ENCODE measurements at regions not wholly inside any gene's neighbourhood (a gene's known extent, or its start where the extent isn't known, plus 50 kb on each side); places are given as distances from the start of the nearest gene placed in this dataset.

DNA sequence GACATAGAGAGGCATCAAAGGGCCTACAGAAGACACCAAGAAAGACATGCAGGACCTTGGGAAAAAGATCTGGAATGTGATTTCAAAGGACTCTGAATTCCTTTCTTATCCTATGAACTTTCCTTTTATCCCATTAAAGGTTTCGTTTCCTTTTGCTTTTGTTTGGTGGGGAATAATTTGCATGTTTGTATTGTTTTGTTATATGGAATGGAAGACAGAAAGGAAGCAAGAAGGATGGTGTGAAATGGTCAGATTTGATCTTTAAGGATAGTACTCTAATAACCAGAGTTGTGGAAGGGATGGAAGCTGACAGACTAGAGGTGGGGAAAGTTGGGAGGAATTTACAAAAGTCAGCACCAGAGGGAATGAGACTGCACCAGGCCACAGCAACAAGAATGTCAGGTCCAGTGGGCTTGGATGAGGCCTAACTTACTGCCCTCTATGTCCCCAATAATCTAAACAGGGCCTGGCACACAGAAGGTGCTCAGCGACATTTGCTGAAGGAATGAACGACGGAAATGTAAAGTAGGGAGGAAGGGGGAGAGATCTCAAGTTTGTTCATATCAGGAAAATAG, 173.7 kb downstream of the FOXA2 start (continued):
- TF ChIP-seq, protein P1, sequence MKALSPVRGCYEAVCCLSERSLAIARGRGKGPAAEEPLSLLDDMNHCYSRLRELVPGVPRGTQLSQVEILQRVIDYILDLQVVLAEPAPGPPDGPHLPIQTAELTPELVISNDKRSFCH (CRISPR knock-in tag; IDR thresholded peaks at IDR 0.05) = no peak
- TF ChIP-seq, protein P1 (tag; IDR thresholded peaks at IDR 0.05) = peak; percentile 53; the same call in 1 of the 2 replicates
- TF ChIP-seq NR4A1 (CRISPR knock-in tag; IDR thresholded peaks at IDR 0.05) = no peak
- TF ChIP-seq NR4A1 (tag; IDR thresholded peaks at IDR 0.05) = 0 out of 2 replicates have a peak, but pooled peaks have one; percentile 33
- TF ChIP-seq, protein P2, sequence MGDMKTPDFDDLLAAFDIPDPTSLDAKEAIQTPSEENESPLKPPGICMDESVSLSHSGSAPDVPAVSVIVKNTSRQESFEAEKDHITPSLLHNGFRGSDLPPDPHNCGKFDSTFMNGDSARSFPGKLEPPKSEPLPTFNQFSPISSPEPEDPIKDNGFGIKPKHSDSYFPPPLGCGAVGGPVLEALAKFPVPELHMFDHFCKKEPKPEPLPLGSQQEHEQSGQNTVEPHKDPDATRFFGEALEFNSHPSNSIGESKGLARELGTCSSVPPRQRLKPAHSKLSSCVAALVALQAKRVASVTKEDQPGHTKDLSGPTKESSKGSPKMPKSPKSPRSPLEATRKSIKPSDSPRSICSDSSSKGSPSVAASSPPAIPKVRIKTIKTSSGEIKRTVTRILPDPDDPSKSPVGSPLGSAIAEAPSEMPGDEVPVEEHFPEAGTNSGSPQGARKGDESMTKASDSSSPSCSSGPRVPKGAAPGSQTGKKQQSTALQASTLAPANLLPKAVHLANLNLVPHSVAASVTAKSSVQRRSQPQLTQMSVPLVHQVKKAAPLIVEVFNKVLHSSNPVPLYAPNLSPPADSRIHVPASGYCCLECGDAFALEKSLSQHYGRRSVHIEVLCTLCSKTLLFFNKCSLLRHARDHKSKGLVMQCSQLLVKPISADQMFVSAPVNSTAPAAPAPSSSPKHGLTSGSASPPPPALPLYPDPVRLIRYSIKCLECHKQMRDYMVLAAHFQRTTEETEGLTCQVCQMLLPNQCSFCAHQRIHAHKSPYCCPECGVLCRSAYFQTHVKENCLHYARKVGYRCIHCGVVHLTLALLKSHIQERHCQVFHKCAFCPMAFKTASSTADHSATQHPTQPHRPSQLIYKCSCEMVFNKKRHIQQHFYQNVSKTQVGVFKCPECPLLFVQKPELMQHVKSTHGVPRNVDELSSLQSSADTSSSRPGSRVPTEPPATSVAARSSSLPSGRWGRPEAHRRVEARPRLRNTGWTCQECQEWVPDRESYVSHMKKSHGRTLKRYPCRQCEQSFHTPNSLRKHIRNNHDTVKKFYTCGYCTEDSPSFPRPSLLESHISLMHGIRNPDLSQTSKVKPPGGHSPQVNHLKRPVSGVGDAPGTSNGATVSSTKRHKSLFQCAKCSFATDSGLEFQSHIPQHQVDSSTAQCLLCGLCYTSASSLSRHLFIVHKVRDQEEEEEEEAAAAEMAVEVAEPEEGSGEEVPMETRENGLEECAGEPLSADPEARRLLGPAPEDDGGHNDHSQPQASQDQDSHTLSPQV (IDR thresholded peaks at IDR 0.05) = peak; percentile 50; the same call in 1 of the 2 replicates
- no peak for TF ChIP-seq BACH1 (tag; IDR thresholded peaks at IDR 0.05)
- TF ChIP-seq, protein P3, sequence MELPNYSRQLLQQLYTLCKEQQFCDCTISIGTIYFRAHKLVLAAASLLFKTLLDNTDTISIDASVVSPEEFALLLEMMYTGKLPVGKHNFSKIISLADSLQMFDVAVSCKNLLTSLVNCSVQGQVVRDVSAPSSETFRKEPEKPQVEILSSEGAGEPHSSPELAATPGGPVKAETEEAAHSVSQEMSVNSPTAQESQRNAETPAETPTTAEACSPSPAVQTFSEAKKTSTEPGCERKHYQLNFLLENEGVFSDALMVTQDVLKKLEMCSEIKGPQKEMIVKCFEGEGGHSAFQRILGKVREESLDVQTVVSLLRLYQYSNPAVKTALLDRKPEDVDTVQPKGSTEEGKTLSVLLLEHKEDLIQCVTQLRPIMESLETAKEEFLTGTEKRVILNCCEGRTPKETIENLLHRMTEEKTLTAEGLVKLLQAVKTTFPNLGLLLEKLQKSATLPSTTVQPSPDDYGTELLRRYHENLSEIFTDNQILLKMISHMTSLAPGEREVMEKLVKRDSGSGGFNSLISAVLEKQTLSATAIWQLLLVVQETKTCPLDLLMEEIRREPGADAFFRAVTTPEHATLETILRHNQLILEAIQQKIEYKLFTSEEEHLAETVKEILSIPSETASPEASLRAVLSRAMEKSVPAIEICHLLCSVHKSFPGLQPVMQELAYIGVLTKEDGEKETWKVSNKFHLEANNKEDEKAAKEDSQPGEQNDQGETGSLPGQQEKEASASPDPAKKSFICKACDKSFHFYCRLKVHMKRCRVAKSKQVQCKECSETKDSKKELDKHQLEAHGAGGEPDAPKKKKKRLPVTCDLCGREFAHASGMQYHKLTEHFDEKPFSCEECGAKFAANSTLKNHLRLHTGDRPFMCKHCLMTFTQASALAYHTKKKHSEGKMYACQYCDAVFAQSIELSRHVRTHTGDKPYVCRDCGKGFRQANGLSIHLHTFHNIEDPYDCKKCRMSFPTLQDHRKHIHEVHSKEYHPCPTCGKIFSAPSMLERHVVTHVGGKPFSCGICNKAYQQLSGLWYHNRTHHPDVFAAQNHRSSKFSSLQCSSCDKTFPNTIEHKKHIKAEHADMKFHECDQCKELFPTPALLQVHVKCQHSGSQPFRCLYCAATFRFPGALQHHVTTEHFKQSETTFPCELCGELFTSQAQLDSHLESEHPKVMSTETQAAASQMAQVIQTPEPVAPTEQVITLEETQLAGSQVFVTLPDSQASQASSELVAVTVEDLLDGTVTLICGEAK (IDR thresholded peaks at IDR 0.05) = no peak
- TF ChIP-seq, protein P3 (CRISPR knock-in tag; IDR thresholded peaks at IDR 0.05) = no peak

All from K562 (cell line).